ENCODE measurements at regions not wholly inside any gene's neighbourhood (a gene's known extent, or its start where the extent isn't known, plus 50 kb on each side); places are given as distances from the start of the nearest gene placed in this dataset.

- Mint-ChIP-seq H3K9me3 (peaks cover 4 to 8% of the 10 kb centered on the region in 2 donors), H3K27ac (no peak overlapping the region), H3K36me3 (no peaks in the 10 kb centered on the region), H3K27me3 (ENCODE audit: low read depth in 2 of 2) (no peaks in the 10 kb centered on the region), H3K4me3 (no peak overlapping the region), H3K4me1 (no peaks in the 10 kb centered on the region)
- H3K36me3 ChIP-seq (ENCODE audit: control insufficient read depth, insufficient read depth, low read length): no peaks in the 10 kb centered on the region
- intact Hi-C loops (cut with micrococcal nuclease): no loop called here
- no peaks in the 10 kb centered on the region for H3K9me3 ChIP-seq (ENCODE audit: control insufficient read depth, insufficient read depth, low read length)
- TF ChIP-seq CTCF (IDR thresholded peaks at IDR 0.05): no peak
- no peaks in the 10 kb centered on the region for H3K27me3 ChIP-seq (ENCODE audit: control insufficient read depth, insufficient read depth, low read length)
- no peak for ATAC-seq
- H3K27ac ChIP-seq (ENCODE audit: low read length): no peak overlapping the region
- H3K4me1 ChIP-seq (ENCODE audit: control insufficient read depth, insufficient read depth, low read length): no peaks in the 10 kb centered on the region
- H3K4me3 ChIP-seq (ENCODE audit: low read length): no peak overlapping the region
- WGBS (ENCODE audit: insufficient coverage): 90% methylated on average over 1 of the region's 2 CpGs
- no peak for DNase-seq
Observed at GRCh38 chr12:84435682-84436081, 476.9 kb downstream of the SLC6A15 start.

DNA sequence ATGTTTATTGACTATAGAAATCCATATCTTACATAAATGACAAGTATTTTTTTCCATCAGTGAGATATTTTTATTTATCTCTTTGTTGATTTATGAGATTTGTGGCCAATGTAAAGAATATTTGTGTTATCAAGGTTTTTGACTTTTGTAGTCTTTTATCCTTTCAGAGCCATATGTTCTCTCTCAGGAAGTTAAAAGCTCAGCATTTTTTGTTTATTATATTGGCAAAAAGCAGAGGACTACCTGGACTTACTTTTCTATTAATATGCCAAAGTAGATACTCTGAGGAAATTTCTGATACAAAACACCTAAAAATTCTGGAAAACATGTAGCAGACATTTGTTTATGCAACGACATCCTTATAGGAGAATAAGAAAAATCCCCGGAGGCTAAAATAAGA lies 490.3 kb downstream of the SLC6A15 start:
- ATAC-seq (no peak), DNase-seq (no peak)
- Mint-ChIP-seq H3K4me3 (no peak overlapping the region), H3K27ac (no peak overlapping the region), H3K4me1 (no peaks in the 10 kb centered on the region), H3K36me3 (no peaks in the 10 kb centered on the region), H3K27me3 (ENCODE audit: low read depth in 2 of 2) (no peaks in the 10 kb centered on the region), H3K9me3 (peaks cover 2 to 3% of the 10 kb centered on the region in 2 donors)
- H3K27ac ChIP-seq (ENCODE audit: low read length): no peak overlapping the region
- 93% methylated on average over 2 of the region's 2 CpGs for WGBS (ENCODE audit: insufficient coverage)
- H3K27me3 ChIP-seq (ENCODE audit: control insufficient read depth, insufficient read depth, low read length): no peaks in the 10 kb centered on the region
- TF ChIP-seq CTCF (IDR thresholded peaks at IDR 0.05): no peak
- H3K4me1 ChIP-seq (ENCODE audit: control insufficient read depth, insufficient read depth, low read length): no peaks in the 10 kb centered on the region
- H3K36me3 ChIP-seq (ENCODE audit: control insufficient read depth, insufficient read depth, low read length): no peaks in the 10 kb centered on the region
- intact Hi-C loops (cut with micrococcal nuclease): no loop called here
- H3K9me3 ChIP-seq (ENCODE audit: control insufficient read depth, insufficient read depth, low read length): no peaks in the 10 kb centered on the region
- no peak overlapping the region for H3K4me3 ChIP-seq (ENCODE audit: low read length)

GRCh38 chr12:84421103-84421502 lies 491.5 kb downstream of the SLC6A15 start:
- no peaks in the 10 kb centered on the region for H3K4me1 Mint-ChIP-seq
- no peaks in the 10 kb centered on the region for H3K36me3 ChIP-seq (ENCODE audit: control insufficient read depth, insufficient read depth, low read length)
- H3K36me3 Mint-ChIP-seq: no peaks in the 10 kb centered on the region
- no peak overlapping the region for H3K4me3 Mint-ChIP-seq
- H3K27me3 Mint-ChIP-seq (ENCODE audit: low read depth in 2 of 2): no peaks in the 10 kb centered on the region
- no peaks in the 10 kb centered on the region for H3K9me3 ChIP-seq (ENCODE audit: control insufficient read depth, insufficient read depth, low read length)
- ATAC-seq: no peak
- H3K27ac ChIP-seq (ENCODE audit: low read length): no peak overlapping the region
- no peak overlapping the region for H3K4me3 ChIP-seq (ENCODE audit: low read length)
- H3K27ac Mint-ChIP-seq: no peak overlapping the region
- peaks cover 3 to 4% of the 10 kb centered on the region in 2 donors for H3K9me3 Mint-ChIP-seq
- intact Hi-C loops (cut with micrococcal nuclease): no loop called here
- DNase-seq: no peak
- no peaks in the 10 kb centered on the region for H3K27me3 ChIP-seq (ENCODE audit: control insufficient read depth, insufficient read depth, low read length)
- no peak for TF ChIP-seq CTCF (IDR thresholded peaks at IDR 0.05)
- H3K4me1 ChIP-seq (ENCODE audit: control insufficient read depth, insufficient read depth, low read length): no peaks in the 10 kb centered on the region

GRCh38 chr12:84416626-84417025 lies 496.0 kb downstream of the SLC6A15 start:
- H3K4me1 Mint-ChIP-seq: no peaks in the 10 kb centered on the region

More at GRCh38 chr12:84416626-84417025, 496.0 kb downstream of the SLC6A15 start:
- WGBS (ENCODE audit: insufficient coverage): 80% methylated on average over 1 of the region's 1 CpG
- Mint-ChIP-seq H3K27ac (no peak overlapping the region), H3K9me3 (peaks cover 6 to 7% of the 10 kb centered on the region in 2 donors), H3K36me3 (no peaks in the 10 kb centered on the region), H3K27me3 (ENCODE audit: low read depth in 2 of 2) (no peaks in the 10 kb centered on the region), H3K4me3 (no peak overlapping the region)
- Histone ChIP-seq H3K4me1 (ENCODE audit: control insufficient read depth, insufficient read depth, low read length) (no peaks in the 10 kb centered on the region), H3K9me3 (ENCODE audit: control insufficient read depth, insufficient read depth, low read length) (no peaks in the 10 kb centered on the region), H3K4me3 (ENCODE audit: low read length) (no peak overlapping the region), H3K27ac (ENCODE audit: low read length) (no peak overlapping the region), H3K36me3 (ENCODE audit: control insufficient read depth, insufficient read depth, low read length) (no peaks in the 10 kb centered on the region), H3K27me3 (ENCODE audit: control insufficient read depth, insufficient read depth, low read length) (no peaks in the 10 kb centered on the region)
- no peak for TF ChIP-seq CTCF (IDR thresholded peaks at IDR 0.05)
- ATAC-seq (no peak), DNase-seq (no peak)
- intact Hi-C loops (cut with micrococcal nuclease): no loop called here

Measured in natural killer cell (primary cell).